ENCODE measurements at regions not wholly inside any gene's neighbourhood (a gene's known extent, or its start where the extent isn't known, plus 50 kb on each side); places are given as distances from the start of the nearest gene placed in this dataset.

DNA sequence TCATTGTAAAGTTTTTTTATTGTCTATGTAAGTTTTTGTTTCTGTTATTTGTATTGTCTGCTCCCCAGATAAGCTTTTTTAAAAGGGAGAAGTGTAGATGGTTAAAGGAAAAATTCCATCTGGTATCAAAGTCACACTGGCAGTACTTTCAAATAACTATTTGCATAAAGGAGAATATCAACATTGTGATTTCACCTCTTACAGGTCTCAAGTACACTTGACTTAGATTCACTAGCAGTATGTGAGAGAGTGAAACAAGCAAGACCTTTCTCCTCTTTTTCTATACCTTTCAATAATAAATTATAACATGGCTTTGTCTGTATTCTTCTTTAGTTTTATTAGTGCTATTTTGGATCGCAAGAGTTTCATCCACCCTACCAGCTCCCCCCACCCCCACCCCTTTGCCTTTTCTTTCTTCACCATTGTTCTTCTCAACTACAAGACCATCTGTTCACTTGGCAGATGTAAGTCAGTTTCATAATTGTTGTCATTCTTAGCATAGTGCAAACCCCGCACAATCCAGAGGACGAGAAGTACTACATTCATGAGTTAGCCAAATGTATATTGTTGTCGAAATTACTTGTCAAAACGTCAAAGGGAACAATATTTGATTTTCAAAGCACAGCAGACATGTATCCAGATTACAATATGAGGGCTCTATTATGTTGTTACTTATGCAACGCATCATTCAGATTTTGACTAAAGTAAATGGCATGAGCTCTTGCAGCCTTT, 602.7 kb upstream of the FLRT2 start:
- TF ChIP-seq, protein P1, sequence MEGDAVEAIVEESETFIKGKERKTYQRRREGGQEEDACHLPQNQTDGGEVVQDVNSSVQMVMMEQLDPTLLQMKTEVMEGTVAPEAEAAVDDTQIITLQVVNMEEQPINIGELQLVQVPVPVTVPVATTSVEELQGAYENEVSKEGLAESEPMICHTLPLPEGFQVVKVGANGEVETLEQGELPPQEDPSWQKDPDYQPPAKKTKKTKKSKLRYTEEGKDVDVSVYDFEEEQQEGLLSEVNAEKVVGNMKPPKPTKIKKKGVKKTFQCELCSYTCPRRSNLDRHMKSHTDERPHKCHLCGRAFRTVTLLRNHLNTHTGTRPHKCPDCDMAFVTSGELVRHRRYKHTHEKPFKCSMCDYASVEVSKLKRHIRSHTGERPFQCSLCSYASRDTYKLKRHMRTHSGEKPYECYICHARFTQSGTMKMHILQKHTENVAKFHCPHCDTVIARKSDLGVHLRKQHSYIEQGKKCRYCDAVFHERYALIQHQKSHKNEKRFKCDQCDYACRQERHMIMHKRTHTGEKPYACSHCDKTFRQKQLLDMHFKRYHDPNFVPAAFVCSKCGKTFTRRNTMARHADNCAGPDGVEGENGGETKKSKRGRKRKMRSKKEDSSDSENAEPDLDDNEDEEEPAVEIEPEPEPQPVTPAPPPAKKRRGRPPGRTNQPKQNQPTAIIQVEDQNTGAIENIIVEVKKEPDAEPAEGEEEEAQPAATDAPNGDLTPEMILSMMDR (conservative IDR thresholded peaks at IDR 0.05; ENCODE audit: low read depth in 2 of 2): no peak
- TF ChIP-seq POLR2AphosphoS5 (IDR thresholded peaks at IDR 0.05; ENCODE audit: low read depth) (no peak), EZH2 (IDR thresholded peaks at IDR 0.05; ENCODE audit: low read depth, unreplicated experiment) (no peak), JUNB (IDR thresholded peaks at IDR 0.05; ENCODE audit: unreplicated experiment) (no peak), EZH2phosphoT487 (IDR thresholded peaks at IDR 0.05; ENCODE audit: unreplicated experiment) (no peak), ZNF114 (CRISPR knock-in tag; IDR thresholded peaks at IDR 0.05) (no peak), ZNF331 (CRISPR knock-in tag; IDR thresholded peaks at IDR 0.05; ENCODE audit: low read depth) (no peak), STAT1 (IDR thresholded peaks at IDR 0.05; ENCODE audit: unreplicated experiment) (no peak), CREB1 (CRISPR knock-in tag; IDR thresholded peaks at IDR 0.05; ENCODE audit: low read depth) (no peak), NANOG (IDR thresholded peaks at IDR 0.05; ENCODE audit: borderline replicate concordance) (no peak)
- TF ChIP-seq, protein P2, sequence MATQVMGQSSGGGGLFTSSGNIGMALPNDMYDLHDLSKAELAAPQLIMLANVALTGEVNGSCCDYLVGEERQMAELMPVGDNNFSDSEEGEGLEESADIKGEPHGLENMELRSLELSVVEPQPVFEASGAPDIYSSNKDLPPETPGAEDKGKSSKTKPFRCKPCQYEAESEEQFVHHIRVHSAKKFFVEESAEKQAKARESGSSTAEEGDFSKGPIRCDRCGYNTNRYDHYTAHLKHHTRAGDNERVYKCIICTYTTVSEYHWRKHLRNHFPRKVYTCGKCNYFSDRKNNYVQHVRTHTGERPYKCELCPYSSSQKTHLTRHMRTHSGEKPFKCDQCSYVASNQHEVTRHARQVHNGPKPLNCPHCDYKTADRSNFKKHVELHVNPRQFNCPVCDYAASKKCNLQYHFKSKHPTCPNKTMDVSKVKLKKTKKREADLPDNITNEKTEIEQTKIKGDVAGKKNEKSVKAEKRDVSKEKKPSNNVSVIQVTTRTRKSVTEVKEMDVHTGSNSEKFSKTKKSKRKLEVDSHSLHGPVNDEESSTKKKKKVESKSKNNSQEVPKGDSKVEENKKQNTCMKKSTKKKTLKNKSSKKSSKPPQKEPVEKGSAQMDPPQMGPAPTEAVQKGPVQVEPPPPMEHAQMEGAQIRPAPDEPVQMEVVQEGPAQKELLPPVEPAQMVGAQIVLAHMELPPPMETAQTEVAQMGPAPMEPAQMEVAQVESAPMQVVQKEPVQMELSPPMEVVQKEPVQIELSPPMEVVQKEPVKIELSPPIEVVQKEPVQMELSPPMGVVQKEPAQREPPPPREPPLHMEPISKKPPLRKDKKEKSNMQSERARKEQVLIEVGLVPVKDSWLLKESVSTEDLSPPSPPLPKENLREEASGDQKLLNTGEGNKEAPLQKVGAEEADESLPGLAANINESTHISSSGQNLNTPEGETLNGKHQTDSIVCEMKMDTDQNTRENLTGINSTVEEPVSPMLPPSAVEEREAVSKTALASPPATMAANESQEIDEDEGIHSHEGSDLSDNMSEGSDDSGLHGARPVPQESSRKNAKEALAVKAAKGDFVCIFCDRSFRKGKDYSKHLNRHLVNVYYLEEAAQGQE (IDR thresholded peaks at IDR 0.05; ENCODE audit: unreplicated experiment): no peak
- TF ChIP-seq, protein P3, sequence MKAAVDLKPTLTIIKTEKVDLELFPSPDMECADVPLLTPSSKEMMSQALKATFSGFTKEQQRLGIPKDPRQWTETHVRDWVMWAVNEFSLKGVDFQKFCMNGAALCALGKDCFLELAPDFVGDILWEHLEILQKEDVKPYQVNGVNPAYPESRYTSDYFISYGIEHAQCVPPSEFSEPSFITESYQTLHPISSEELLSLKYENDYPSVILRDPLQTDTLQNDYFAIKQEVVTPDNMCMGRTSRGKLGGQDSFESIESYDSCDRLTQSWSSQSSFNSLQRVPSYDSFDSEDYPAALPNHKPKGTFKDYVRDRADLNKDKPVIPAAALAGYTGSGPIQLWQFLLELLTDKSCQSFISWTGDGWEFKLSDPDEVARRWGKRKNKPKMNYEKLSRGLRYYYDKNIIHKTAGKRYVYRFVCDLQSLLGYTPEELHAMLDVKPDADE (IDR thresholded peaks at IDR 0.05): no peak
- TF ChIP-seq, protein P4, sequence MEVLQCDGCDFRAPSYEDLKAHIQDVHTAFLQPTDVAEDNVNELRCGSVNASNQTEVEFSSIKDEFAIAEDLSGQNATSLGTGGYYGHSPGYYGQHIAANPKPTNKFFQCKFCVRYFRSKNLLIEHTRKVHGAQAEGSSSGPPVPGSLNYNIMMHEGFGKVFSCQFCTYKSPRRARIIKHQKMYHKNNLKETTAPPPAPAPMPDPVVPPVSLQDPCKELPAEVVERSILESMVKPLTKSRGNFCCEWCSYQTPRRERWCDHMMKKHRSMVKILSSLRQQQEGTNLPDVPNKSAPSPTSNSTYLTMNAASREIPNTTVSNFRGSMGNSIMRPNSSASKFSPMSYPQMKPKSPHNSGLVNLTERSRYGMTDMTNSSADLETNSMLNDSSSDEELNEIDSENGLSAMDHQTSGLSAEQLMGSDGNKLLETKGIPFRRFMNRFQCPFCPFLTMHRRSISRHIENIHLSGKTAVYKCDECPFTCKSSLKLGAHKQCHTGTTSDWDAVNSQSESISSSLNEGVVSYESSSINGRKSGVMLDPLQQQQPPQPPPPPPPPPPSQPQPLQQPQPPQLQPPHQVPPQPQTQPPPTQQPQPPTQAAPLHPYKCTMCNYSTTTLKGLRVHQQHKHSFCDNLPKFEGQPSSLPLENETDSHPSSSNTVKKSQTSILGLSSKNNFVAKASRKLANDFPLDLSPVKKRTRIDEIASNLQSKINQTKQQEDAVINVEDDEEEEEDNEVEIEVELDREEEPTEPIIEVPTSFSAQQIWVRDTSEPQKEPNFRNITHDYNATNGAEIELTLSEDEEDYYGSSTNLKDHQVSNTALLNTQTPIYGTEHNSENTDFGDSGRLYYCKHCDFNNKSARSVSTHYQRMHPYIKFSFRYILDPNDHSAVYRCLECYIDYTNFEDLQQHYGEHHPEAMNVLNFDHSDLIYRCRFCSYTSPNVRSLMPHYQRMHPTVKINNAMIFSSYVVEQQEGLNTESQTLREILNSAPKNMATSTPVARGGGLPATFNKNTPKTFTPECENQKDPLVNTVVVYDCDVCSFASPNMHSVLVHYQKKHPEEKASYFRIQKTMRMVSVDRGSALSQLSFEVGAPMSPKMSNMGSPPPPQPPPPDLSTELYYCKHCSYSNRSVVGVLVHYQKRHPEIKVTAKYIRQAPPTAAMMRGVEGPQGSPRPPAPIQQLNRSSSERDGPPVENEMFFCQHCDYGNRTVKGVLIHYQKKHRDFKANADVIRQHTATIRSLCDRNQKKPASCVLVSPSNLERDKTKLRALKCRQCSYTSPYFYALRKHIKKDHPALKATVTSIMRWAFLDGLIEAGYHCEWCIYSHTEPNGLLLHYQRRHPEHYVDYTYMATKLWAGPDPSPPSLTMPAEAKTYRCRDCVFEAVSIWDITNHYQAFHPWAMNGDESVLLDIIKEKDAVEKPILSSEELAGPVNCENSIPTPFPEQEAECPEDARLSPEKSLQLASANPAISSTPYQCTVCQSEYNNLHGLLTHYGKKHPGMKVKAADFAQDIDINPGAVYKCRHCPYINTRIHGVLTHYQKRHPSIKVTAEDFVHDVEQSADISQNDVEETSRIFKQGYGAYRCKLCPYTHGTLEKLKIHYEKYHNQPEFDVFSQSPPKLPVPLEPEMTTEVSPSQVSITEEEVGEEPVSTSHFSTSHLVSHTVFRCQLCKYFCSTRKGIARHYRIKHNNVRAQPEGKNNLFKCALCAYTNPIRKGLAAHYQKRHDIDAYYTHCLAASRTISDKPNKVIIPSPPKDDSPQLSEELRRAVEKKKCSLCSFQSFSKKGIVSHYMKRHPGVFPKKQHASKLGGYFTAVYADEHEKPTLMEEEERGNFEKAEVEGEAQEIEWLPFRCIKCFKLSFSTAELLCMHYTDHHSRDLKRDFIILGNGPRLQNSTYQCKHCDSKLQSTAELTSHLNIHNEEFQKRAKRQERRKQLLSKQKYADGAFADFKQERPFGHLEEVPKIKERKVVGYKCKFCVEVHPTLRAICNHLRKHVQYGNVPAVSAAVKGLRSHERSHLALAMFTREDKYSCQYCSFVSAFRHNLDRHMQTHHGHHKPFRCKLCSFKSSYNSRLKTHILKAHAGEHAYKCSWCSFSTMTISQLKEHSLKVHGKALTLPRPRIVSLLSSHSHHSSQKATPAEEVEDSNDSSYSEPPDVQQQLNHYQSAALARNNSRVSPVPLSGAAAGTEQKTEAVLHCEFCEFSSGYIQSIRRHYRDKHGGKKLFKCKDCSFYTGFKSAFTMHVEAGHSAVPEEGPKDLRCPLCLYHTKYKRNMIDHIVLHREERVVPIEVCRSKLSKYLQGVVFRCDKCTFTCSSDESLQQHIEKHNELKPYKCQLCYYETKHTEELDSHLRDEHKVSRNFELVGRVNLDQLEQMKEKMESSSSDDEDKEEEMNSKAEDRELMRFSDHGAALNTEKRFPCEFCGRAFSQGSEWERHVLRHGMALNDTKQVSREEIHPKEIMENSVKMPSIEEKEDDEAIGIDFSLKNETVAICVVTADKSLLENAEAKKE (CRISPR knock-in tag; IDR thresholded peaks at IDR 0.05): no peak

Data from GM23338 (cell line).